Bronchial epithelial cell (primary cell): ENCODE measurements at regions not wholly inside any gene's neighbourhood (a gene's known extent, or its start where the extent isn't known, plus 50 kb on each side); places are given as distances from the start of the nearest gene placed in this dataset.

Source experiments
- DNase-seq: peaks from one replicate; pipeline ENCODE4 v3.0.0-alpha.2; 2010; ENCODE audit warnings: low read depth
- FAIRE-seq: peaks from 2 replicates; lab custom pipeline; 2011; peaks lifted over from hg19 to GRCh38; lab: Jason Lieb, UNC
- H3K27me3 ChIP-seq: 2 replicates; pipeline ENCODE4 v1.5.1; 2011; ENCODE audit warnings: low read length; ENCODE audit not compliant: control insufficient read depth, insufficient read depth
- H3K36me3 ChIP-seq: 2 replicates; pipeline ENCODE4 v1.5.1; 2011; ENCODE audit warnings: low read length; ENCODE audit not compliant: control insufficient read depth, insufficient read depth
- H3K4me3 ChIP-seq: 2 replicates; pipeline ENCODE4 v1.5.1; 2011; ENCODE audit warnings: mild to moderate bottlenecking, low read depth, low read length, control low read depth
- CTCF ChIP-seq: IDR thresholded peaks from 2 replicates; pipeline ENCODE4 v1.5.1; 2011; ENCODE audit warnings: mild to moderate bottlenecking, moderate library complexity, low read length, control low read depth, inconsistent platforms; ENCODE audit not compliant: insufficient read depth, severe bottlenecking

- no peak for DNase-seq
- Histone ChIP-seq H3K36me3 (no peaks in the 10 kb centered on the region), H3K27me3 (no peaks in the 10 kb centered on the region), H3K4me3 (no peak overlapping the region)
- FAIRE-seq: no peak
- no peak for TF ChIP-seq CTCF
These were observed 159.2 kb downstream of the SPRY1 start for GRCh38 chr4:123555807-123556273.

GRCh38 chr4:123556526-123556925, 159.9 kb downstream of the SPRY1 start:
- no peaks in the 10 kb centered on the region for H3K27me3 ChIP-seq
- no peak overlapping the region for H3K4me3 ChIP-seq
- H3K36me3 ChIP-seq: no peaks in the 10 kb centered on the region
- no peak for TF ChIP-seq CTCF
- FAIRE-seq (no peak), DNase-seq (no peak)

GRCh38 chr4:123557857-123558536, 161.4 kb downstream of the SPRY1 start:
- DNase-seq: no peak
- TF ChIP-seq CTCF: no peak
- Histone ChIP-seq H3K4me3 (no peak overlapping the region), H3K27me3 (no peaks in the 10 kb centered on the region), H3K36me3 (no peaks in the 10 kb centered on the region)
- no peak for FAIRE-seq

- FAIRE-seq: peak; percentile 73
These were observed 162.3 kb downstream of the SPRY1 start for GRCh38 chr4:123558865-123559264.

GRCh38 chr4:123559955-123560871, 163.6 kb downstream of the SPRY1 start:
- DNase-seq: no peak
- H3K36me3 ChIP-seq: no peaks in the 10 kb centered on the region
- no peak overlapping the region for H3K4me3 ChIP-seq
- no peak for TF ChIP-seq CTCF
- no peaks in the 10 kb centered on the region for H3K27me3 ChIP-seq
- no peak for FAIRE-seq

More at GRCh38 chr4:123558865-123559264, 162.3 kb downstream of the SPRY1 start:
- Histone ChIP-seq H3K36me3 (no peaks in the 10 kb centered on the region), H3K4me3 (no peak overlapping the region), H3K27me3 (no peaks in the 10 kb centered on the region)
- DNase-seq: no peak
- TF ChIP-seq CTCF: no peak
